SJSA1 (cell line): ENCODE measurements at regions not wholly inside any gene's neighbourhood (a gene's known extent, or its start where the extent isn't known, plus 50 kb on each side); places are given as distances from the start of the nearest gene placed in this dataset.
"Not testable (repeated sequence)": the region's sequence is repeated elsewhere in the genome, so short reads cannot be mapped to it uniquely, and the experiment has no call there.

Experiments
- DNase-seq, 2 experiments: peaks; one replicate each; pipeline ENCODE4 v3.0.0-alpha.2; 2015 to 2020; ENCODE audit warnings: low spot score in 2 of 2, low read depth in 1 of 2
- H3K27ac ChIP-seq: fragments of 250-450 bp; sonication (Bioruptor Pico); 2 replicates; pipeline ENCODE4 v1.5.1; 2020; ENCODE audit warnings: mild to moderate bottlenecking, moderate library complexity
- H3K27me3 ChIP-seq: fragments of 250-450 bp; sonication (Bioruptor Pico); replicated peaks from 2 replicates; pipeline ENCODE4 v1.5.1; 2020; ENCODE audit warnings: mild to moderate bottlenecking, moderate library complexity
- H3K36me3 ChIP-seq: fragments of 250-450 bp; sonication (Bioruptor Pico); 2 replicates; pipeline ENCODE4 v1.5.1; 2020; ENCODE audit warnings: mild to moderate bottlenecking
- H3K4me1 ChIP-seq: fragments of 250-450 bp; sonication (Bioruptor Pico); replicated peaks from 2 replicates; pipeline ENCODE4 v1.6.1; 2021; ENCODE audit warnings: mild to moderate bottlenecking
- H3K4me3 ChIP-seq: fragments of 250-450 bp; sonication (Bioruptor Pico); 2 replicates; pipeline ENCODE4 v1.5.1; 2020; ENCODE audit warnings: mild to moderate bottlenecking
- H3K9me3 ChIP-seq: fragments of 250-450 bp; sonication (Bioruptor Pico); replicated peaks from 2 replicates; pipeline ENCODE4 v1.5.1; 2020; ENCODE audit warnings: mild to moderate bottlenecking

GRCh38 chr16:63774302-63774701 lies 1347.6 kb downstream of the CDH11 start:
- Histone ChIP-seq H3K4me3 (no peak overlapping the region), H3K9me3 (peaks cover 3% of the 10 kb centered on the region; the same call in 1 of the 2 replicates), H3K27me3 (no peaks in the 10 kb centered on the region), H3K4me1 (no peaks in the 10 kb centered on the region), H3K36me3 (no peaks in the 10 kb centered on the region), H3K27ac (no peak overlapping the region)
- no peak for DNase-seq

GRCh38 chr16:63769211-63769610 lies 1352.7 kb downstream of the CDH11 start:
- H3K4me1 ChIP-seq: no peaks in the 10 kb centered on the region
- H3K27ac ChIP-seq: no peak overlapping the region
- H3K4me3 ChIP-seq: no peak overlapping the region
- no peaks in the 10 kb centered on the region for H3K9me3 ChIP-seq
- no peaks in the 10 kb centered on the region for H3K36me3 ChIP-seq
- no peak for DNase-seq
- H3K27me3 ChIP-seq: no peaks in the 10 kb centered on the region

DNA sequence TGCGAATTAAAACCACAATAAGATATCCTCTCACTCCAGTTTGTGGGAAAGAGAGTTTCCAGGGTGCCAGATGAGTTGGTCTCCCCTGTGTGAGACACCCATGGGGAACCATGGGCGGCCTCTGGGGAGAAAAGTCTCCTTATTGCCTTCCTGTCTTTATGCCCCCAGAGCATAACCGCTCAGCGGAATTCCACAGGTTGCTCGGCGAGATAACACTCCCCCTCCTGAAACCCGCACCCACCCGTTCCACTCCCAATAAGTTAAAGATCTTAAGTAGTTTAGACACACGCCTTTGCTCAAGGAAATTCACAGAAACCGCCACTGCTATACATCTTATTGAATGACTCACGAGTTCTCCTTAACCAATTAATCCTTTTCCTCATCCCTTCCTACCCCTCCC lies 1361.6 kb downstream of the CDH11 start:
- H3K27me3 ChIP-seq, H3K4me3 ChIP-seq, H3K27ac ChIP-seq, H3K36me3 ChIP-seq, H3K9me3 ChIP-seq, DNase-seq, H3K4me1 ChIP-seq: not testable (repeated sequence)

GRCh38 chr16:63752347-63752746 lies 1369.5 kb downstream of the CDH11 start:
- H3K9me3 ChIP-seq: no peaks in the 10 kb centered on the region
- H3K4me1 ChIP-seq: no peaks in the 10 kb centered on the region
- DNase-seq: no peak
- no peaks in the 10 kb centered on the region for H3K27me3 ChIP-seq
- no peaks in the 10 kb centered on the region for H3K36me3 ChIP-seq
- no peak overlapping the region for H3K4me3 ChIP-seq
- H3K27ac ChIP-seq: no peak overlapping the region

DNA sequence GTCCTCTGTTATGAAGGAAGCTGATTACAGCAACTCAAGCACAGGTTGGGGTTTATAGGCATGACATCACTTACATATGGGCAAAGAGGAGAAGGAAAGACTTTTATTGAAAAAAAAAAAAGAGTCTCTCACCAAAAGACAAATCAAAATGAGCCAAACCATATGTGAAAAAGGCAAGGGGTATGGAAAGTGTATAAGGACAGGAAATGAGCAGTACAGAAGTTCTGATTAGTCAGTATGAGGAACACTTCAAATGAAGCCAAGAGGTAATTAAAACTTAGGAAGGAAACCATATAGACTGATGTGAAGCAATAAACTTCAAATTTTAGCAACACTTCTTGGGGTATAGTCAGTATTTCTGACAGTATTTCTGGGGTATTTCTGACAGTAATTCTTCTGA lies 1372.6 kb downstream of the CDH11 start:
- H3K4me1 ChIP-seq: no peaks in the 10 kb centered on the region
- DNase-seq: no peak
- no peaks in the 10 kb centered on the region for H3K36me3 ChIP-seq

DNA sequence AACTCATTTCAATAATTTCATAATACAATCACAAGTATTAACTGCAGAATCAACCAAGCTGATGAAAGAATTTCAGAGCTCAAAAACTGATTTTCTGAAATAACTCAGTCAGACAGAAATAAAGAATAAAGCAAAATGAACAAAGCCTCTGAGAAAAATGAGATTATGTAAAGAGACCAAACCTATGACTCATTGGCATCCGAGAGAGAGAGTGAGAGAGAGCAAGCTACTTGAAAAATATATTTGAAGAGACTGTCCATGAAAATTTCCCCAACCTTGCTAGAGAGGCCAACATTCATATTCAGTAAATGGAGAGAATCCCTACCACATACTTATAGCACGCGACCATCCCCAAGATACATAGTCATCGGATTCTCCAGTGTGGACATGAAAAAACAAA lies 1376.4 kb downstream of the CDH11 start:
- no peaks in the 10 kb centered on the region for H3K9me3 ChIP-seq
- DNase-seq: no peak
- no peak overlapping the region for H3K27ac ChIP-seq
- no peak overlapping the region for H3K4me3 ChIP-seq
- H3K4me1 ChIP-seq: no peaks in the 10 kb centered on the region
- H3K36me3 ChIP-seq: no peaks in the 10 kb centered on the region
- no peaks in the 10 kb centered on the region for H3K27me3 ChIP-seq

More for the DNA sequence above, 1372.6 kb downstream of the CDH11 start:
- H3K9me3 ChIP-seq: no peaks in the 10 kb centered on the region
- no peaks in the 10 kb centered on the region for H3K27me3 ChIP-seq
- no peak overlapping the region for H3K4me3 ChIP-seq
- H3K27ac ChIP-seq: no peak overlapping the region

- no peak overlapping the region for H3K4me3 ChIP-seq
- no peaks in the 10 kb centered on the region for H3K36me3 ChIP-seq
- H3K27ac ChIP-seq: no peak overlapping the region
- H3K9me3 ChIP-seq: no peaks in the 10 kb centered on the region
- no peaks in the 10 kb centered on the region for H3K27me3 ChIP-seq
- DNase-seq: no peak
- H3K4me1 ChIP-seq: no peaks in the 10 kb centered on the region
Measured at GRCh38 chr16:63744077-63744874, 1377.6 kb downstream of the CDH11 start.

- Histone ChIP-seq H3K4me1 (no peaks in the 10 kb centered on the region), H3K27ac (no peak overlapping the region), H3K27me3 (no peaks in the 10 kb centered on the region), H3K4me3 (no peak overlapping the region), H3K36me3 (no peaks in the 10 kb centered on the region), H3K9me3 (no peaks in the 10 kb centered on the region)
- DNase-seq: no peak
Measured at GRCh38 chr16:63742150-63742549, 1379.7 kb downstream of the CDH11 start.

- Histone ChIP-seq H3K36me3 (no peaks in the 10 kb centered on the region), H3K4me3 (no peak overlapping the region)
- no peak for DNase-seq
Measured at GRCh38 chr16:63737633-63738032, 1384.2 kb downstream of the CDH11 start.

GRCh38 chr16:63735456-63735855 lies 1386.4 kb downstream of the CDH11 start:
- Histone ChIP-seq H3K27ac (no peak overlapping the region), H3K4me3 (no peak overlapping the region), H3K4me1 (no peaks in the 10 kb centered on the region), H3K27me3 (no peaks in the 10 kb centered on the region), H3K9me3 (no peaks in the 10 kb centered on the region; the same call in 1 of the 2 replicates), H3K36me3 (no peaks in the 10 kb centered on the region)
- no peak for DNase-seq

More at GRCh38 chr16:63737633-63738032, 1384.2 kb downstream of the CDH11 start:
- no peaks in the 10 kb centered on the region; the same call in 1 of the 2 replicates for H3K9me3 ChIP-seq
- H3K27ac ChIP-seq: no peak overlapping the region
- H3K27me3 ChIP-seq: no peaks in the 10 kb centered on the region
- no peaks in the 10 kb centered on the region for H3K4me1 ChIP-seq

- no peaks in the 10 kb centered on the region for H3K36me3 ChIP-seq
- H3K4me3 ChIP-seq: no peak overlapping the region
- no peaks in the 10 kb centered on the region for H3K27me3 ChIP-seq
- H3K27ac ChIP-seq: no peak overlapping the region
- no peaks in the 10 kb centered on the region for H3K4me1 ChIP-seq
- H3K9me3 ChIP-seq: no peaks in the 10 kb centered on the region
- DNase-seq: no peak
Measured at GRCh38 chr16:63720848-63721247, 1401.0 kb downstream of the CDH11 start.

- H3K4me1 ChIP-seq: no peaks in the 10 kb centered on the region
- H3K27me3 ChIP-seq: no peaks in the 10 kb centered on the region
- H3K9me3 ChIP-seq: no peaks in the 10 kb centered on the region
- no peaks in the 10 kb centered on the region for H3K36me3 ChIP-seq
- no peak overlapping the region for H3K27ac ChIP-seq
- no peak for DNase-seq
- no peak overlapping the region for H3K4me3 ChIP-seq
Measured at GRCh38 chr16:63719926-63720325, 1401.9 kb downstream of the CDH11 start.

GRCh38 chr16:63717806-63718205 lies 1404.1 kb downstream of the CDH11 start:
- Histone ChIP-seq H3K27me3 (no peaks in the 10 kb centered on the region), H3K4me3 (no peak overlapping the region), H3K4me1 (no peaks in the 10 kb centered on the region), H3K9me3 (no peaks in the 10 kb centered on the region), H3K36me3 (no peaks in the 10 kb centered on the region), H3K27ac (no peak overlapping the region)
- DNase-seq: no peak

DNA sequence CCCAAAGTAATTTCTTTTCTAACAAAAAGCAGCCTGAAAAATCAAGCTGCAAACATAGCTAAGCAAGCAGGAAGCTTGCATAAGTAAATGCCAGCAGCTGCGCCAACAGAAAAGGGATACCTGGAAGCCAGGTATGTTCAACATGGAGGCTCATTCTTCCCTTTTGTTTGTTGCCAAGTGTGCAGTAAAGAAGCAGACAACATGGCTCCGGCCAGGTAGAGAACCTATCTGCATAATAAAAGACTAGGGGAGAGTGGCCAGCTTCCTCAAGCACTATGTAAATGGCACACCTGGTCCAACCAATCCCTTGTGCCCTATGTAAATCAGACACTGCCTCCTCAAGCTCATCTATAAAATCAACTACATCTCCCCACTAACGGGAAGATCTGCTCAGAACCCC lies 1407.0 kb downstream of the CDH11 start:
- no peak overlapping the region for H3K4me3 ChIP-seq
- H3K27ac ChIP-seq: no peak overlapping the region

DNA sequence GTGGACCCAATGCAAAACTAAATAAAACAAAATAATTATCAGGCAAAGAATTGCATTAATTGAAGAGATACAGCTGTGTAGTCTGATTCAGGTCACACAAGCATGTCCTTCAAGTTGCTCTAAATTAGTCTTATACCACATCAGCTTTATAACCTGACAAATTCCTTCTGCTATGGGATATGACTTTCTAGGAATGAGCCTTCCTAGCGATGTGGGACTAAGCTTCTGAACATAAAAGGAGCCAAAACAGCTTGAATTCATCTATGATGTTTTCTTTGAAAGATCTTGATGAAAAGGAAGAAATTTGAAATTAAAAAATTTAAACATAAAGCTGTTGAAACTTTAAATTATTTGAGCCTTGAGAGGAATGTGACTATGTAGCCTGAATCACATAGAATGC lies 1409.1 kb downstream of the CDH11 start:
- Histone ChIP-seq H3K4me3 (no peak overlapping the region), H3K27me3 (no peaks in the 10 kb centered on the region)

More for the DNA sequence above, 1407.0 kb downstream of the CDH11 start:
- no peaks in the 10 kb centered on the region for H3K27me3 ChIP-seq
- H3K4me1 ChIP-seq: no peaks in the 10 kb centered on the region
- no peaks in the 10 kb centered on the region for H3K9me3 ChIP-seq
- H3K36me3 ChIP-seq: no peaks in the 10 kb centered on the region
- no peak for DNase-seq

More for the DNA sequence above, 1409.1 kb downstream of the CDH11 start:
- no peak for DNase-seq
- no peaks in the 10 kb centered on the region for H3K4me1 ChIP-seq
- H3K9me3 ChIP-seq: 0 out of 2 replicates have a peak, but pooled peaks cover 6% of the 10 kb centered on the region
- no peak overlapping the region for H3K27ac ChIP-seq
- no peaks in the 10 kb centered on the region for H3K36me3 ChIP-seq
